Urinary bladder (tissue), 3 donors: ENCODE measurements at regions not wholly inside any gene's neighbourhood (a gene's known extent, or its start where the extent isn't known, plus 50 kb on each side); places are given as distances from the start of the nearest gene placed in this dataset.
A peak's percentile ranks its signal among the peaks of the same experiment; 100 is the strongest.

Experiments
- DNase-seq: peaks from one replicate; pipeline ENCODE4 v3.0.0-alpha.2; 2015; ENCODE audit errors: extremely low spot score
- H3K27ac ChIP-seq: one replicate; pipeline ENCODE4 v1.5.1; 2013; ENCODE audit warnings: low read depth, mild to moderate bottlenecking, moderate library complexity
- H3K36me3 ChIP-seq: one replicate; pipeline ENCODE4 v1.6.1; 2013; ENCODE audit warnings: mild to moderate bottlenecking, moderate library complexity; ENCODE audit not compliant: insufficient read depth
- H3K4me1 ChIP-seq: one replicate; pipeline ENCODE4 v1.6.1; 2013; ENCODE audit warnings: mild to moderate bottlenecking, moderate library complexity; ENCODE audit not compliant: insufficient read depth
- H3K4me3 ChIP-seq: one replicate; pipeline ENCODE4 v1.5.1; 2013; ENCODE audit warnings: low read depth, low read length
- WGBS: extraction: QIAGEN DNeasy Blood & Tissue Kit; methylation state at CpG from one replicate; pipeline ENCODE4 v1.1.7; 2013; 5-methylcytosine and 5-hydroxymethylcytosine counted together
- donor health status: healthy with polysubstance abuse.
- donor health status: healthy.

GRCh38 chr10:10903620-10904019 lies 114.1 kb upstream of the CELF2 start:
- no peak for DNase-seq
- WGBS: 94% methylated on average over 2 of the region's 2 CpGs
- no peaks in the 10 kb centered on the region for H3K4me1 ChIP-seq
- no peaks in the 10 kb centered on the region for H3K36me3 ChIP-seq
- H3K4me3 ChIP-seq: no peak overlapping the region
- H3K27ac ChIP-seq: no peak overlapping the region

DNA sequence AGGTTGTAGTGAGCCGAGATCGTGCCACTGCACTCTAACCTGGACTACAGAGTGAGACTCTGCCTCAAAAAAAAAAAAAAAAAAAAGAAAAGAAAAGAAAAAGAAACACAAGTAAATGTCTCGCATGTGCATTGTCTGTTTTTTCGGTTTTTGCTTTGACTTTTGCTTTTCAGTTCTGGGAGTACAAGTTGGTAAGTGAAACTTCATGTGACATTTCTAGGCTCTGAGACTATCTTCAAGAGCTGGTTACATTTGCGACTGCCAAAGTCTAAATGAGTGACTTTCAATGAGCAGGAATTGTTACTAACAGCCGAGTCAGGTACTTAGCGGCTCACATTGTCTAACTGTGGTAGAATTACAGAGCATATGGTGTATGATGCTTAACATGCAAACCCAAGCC lies 107.0 kb upstream of the CELF2 start:
- Histone ChIP-seq H3K4me3 (no peak overlapping the region), H3K36me3 (no peaks in the 10 kb centered on the region), H3K27ac (no peak overlapping the region), H3K4me1 (no peaks in the 10 kb centered on the region)
- 92% methylated on average over 7 of the region's 7 CpGs for WGBS
- no peak for DNase-seq

DNA sequence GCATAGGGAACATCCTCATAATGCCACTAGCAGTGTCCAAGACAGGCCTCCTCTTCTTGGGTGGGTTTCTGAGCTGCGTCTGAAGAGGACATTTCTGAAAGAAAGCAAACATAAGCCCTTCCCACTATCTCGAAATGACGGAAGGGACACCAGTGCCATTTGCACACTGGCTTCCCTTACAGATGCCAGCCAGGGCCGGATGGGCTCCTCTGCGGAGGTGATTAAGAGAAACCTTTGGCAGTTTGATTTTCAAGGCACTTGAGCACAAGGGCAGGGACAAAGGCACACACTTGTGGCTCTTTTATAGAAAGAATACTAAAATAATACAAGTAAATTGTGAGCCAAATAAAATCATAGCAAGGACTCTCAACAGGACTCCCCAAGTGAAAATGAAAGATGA lies 106.6 kb upstream of the CELF2 start:
- Histone ChIP-seq H3K27ac (no peak overlapping the region), H3K4me3 (no peak overlapping the region), H3K4me1 (no peaks in the 10 kb centered on the region), H3K36me3 (no peaks in the 10 kb centered on the region)
- WGBS: 71% methylated on average over 5 of the region's 5 CpGs
- DNase-seq: peak; percentile 6

GRCh38 chr10:10911471-10911921 lies 106.2 kb upstream of the CELF2 start:
- H3K4me1 ChIP-seq: no peaks in the 10 kb centered on the region
- 20% methylated on average over 17 of the region's 17 CpGs for whole genome bisulfite sequencing
- H3K4me3 ChIP-seq: peak overlapping the region; percentile 10
- H3K36me3 ChIP-seq: no peaks in the 10 kb centered on the region
- peak; percentile 71 for DNase-seq
- H3K27ac ChIP-seq: no peak overlapping the region

- no peaks in the 10 kb centered on the region for H3K4me1 ChIP-seq
- no peak overlapping the region for H3K27ac ChIP-seq
- WGBS: 20% methylated on average over 4 of the region's 4 CpGs
- no peak for DNase-seq
- no peak overlapping the region for H3K4me3 ChIP-seq
- no peaks in the 10 kb centered on the region for H3K36me3 ChIP-seq
These were observed 103.5 kb upstream of the CELF2 start for GRCh38 chr10:10914144-10914543.

DNA sequence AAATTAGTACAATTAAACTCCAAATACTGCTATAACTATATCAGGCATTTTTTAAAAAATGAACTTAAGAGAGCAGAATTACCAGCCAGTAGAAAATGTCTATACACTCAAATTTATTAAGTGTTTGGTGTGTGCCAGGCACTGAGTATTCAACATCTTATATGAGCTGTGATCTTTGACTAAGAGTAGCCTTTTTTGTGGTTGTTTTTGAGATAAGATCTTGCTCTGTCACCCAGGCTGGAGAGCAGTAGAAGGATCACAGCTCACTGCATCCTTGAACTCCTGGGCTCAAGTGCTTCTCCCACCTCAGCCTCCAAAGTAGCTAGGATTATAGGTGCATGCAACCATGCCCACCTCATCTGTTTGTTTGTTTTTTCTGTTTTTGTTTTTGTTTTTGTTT lies 102.5 kb upstream of the CELF2 start:
- no peak for DNase-seq
- H3K4me1 ChIP-seq: no peaks in the 10 kb centered on the region

GRCh38 chr10:10917031-10917430 lies 100.6 kb upstream of the CELF2 start:
- H3K4me3 ChIP-seq: no peak overlapping the region
- no peaks in the 10 kb centered on the region for H3K36me3 ChIP-seq
- no peak overlapping the region for H3K27ac ChIP-seq
- WGBS: 99% methylated on average over 1 of the region's 1 CpG
- H3K4me1 ChIP-seq: no peaks in the 10 kb centered on the region
- DNase-seq: no peak

More for the DNA sequence above, 102.5 kb upstream of the CELF2 start:
- Histone ChIP-seq H3K27ac (no peak overlapping the region), H3K36me3 (no peaks in the 10 kb centered on the region), H3K4me3 (no peak overlapping the region)

GRCh38 chr10:10919976-10920375 lies 97.7 kb upstream of the CELF2 start:
- no peak for DNase-seq
- WGBS: 72% methylated on average over 5 of the region's 5 CpGs
- Histone ChIP-seq H3K4me3 (no peak overlapping the region), H3K27ac (no peak overlapping the region), H3K36me3 (no peaks in the 10 kb centered on the region), H3K4me1 (no peaks in the 10 kb centered on the region)

DNA sequence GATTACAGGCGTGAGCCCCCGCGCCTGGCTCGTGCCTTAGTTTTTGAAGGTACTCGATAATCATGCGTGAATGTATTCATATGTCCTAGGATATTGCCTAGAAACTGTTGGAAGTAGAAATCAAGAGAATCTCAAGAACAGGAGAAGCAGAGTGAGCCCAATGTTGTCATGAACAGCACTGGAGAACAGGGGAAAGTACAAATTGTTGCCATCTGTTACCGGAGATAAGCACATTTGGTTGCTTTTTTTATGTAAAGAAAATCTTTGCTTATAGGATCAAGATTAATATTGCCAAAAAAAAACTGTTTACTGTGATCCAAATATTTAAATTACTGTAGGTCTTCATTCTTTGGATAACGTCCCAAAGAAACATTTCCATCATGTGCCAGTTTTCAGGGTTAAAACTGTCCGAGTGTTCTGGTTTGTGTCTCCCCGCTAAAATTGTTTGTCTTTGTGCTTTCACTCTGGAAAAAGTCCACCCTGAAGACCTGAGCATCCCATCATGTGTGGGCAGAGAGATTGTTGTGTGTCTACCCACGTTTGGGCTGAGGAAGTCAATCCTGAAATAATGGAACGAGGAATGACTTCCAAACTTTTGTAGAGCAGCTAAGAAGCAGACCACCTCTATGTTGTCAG lies 95.7 kb upstream of the CELF2 start:
- no peak for DNase-seq
- WGBS: 71% methylated on average over 12 of the region's 12 CpGs
- no peak overlapping the region for H3K27ac ChIP-seq
- no peak overlapping the region for H3K4me3 ChIP-seq
- no peaks in the 10 kb centered on the region for H3K36me3 ChIP-seq
- H3K4me1 ChIP-seq: no peaks in the 10 kb centered on the region

- Histone ChIP-seq H3K27ac (no peak overlapping the region), H3K36me3 (no peaks in the 10 kb centered on the region), H3K4me1 (no peaks in the 10 kb centered on the region), H3K4me3 (no peak overlapping the region)
- no peak for DNase-seq
- 94% methylated on average over 17 of the region's 17 CpGs for WGBS
These were observed 94.5 kb upstream of the CELF2 start for GRCh38 chr10:10923029-10923651.

- DNase-seq: no peak
- 98% methylated on average over 4 of the region's 4 CpGs for WGBS
- H3K27ac ChIP-seq: no peak overlapping the region
- no peaks in the 10 kb centered on the region for H3K36me3 ChIP-seq
- H3K4me3 ChIP-seq: no peak overlapping the region
- H3K4me1 ChIP-seq: no peaks in the 10 kb centered on the region
These were observed 92.0 kb upstream of the CELF2 start for GRCh38 chr10:10925667-10926066.

GRCh38 chr10:10927608-10928007 lies 90.1 kb upstream of the CELF2 start:
- Histone ChIP-seq H3K36me3 (no peaks in the 10 kb centered on the region), H3K4me3 (no peak overlapping the region), H3K27ac (no peak overlapping the region), H3K4me1 (no peaks in the 10 kb centered on the region)
- no peak for DNase-seq
- 97% methylated on average over 1 of the region's 1 CpG for WGBS

GRCh38 chr10:10930979-10931743 lies 86.5 kb upstream of the CELF2 start:
- Histone ChIP-seq H3K4me1 (no peaks in the 10 kb centered on the region), H3K27ac (no peak overlapping the region), H3K36me3 (no peaks in the 10 kb centered on the region), H3K4me3 (no peak overlapping the region)
- WGBS: 77% methylated on average over 8 of the region's 8 CpGs
- DNase-seq: no peak

DNA sequence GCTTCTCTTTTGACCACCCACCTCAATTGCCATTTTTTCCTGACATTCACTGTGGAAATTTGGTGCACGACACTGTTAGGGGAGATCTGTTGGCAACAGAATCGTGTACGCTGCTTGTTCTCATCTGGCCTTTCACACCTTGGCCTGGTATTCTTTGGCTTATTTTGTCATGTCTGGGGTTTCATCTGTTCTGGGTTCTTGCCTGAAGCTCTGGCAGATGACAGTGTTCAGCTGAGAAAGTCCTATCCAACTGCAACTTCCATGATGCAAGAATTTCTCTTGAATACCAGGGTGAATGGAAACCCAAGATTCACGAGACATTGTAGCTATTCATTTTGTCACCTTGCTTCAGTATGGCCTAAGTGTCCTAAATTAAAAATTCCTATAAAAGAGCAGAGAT lies 82.6 kb upstream of the CELF2 start:
- Histone ChIP-seq H3K4me3 (no peak overlapping the region), H3K4me1 (no peaks in the 10 kb centered on the region), H3K36me3 (no peaks in the 10 kb centered on the region), H3K27ac (no peak overlapping the region)
- no peak for DNase-seq
- WGBS: 94% methylated on average over 4 of the region's 4 CpGs
